ENCODE measurements at regions not wholly inside any gene's neighbourhood (a gene's known extent, or its start where the extent isn't known, plus 50 kb on each side); places are given as distances from the start of the nearest gene placed in this dataset.

GRCh38 chr3:120524171-120524923 is 71.8 kb upstream of the NDUFB4 start:
- TF ChIP-seq CTCF (IDR thresholded peaks at IDR 0.05; ENCODE audit: low read depth, low read length) (no peak), MAX (IDR thresholded peaks at IDR 0.05; ENCODE audit: low read depth, low read length) (no peak), POLR2A (IDR thresholded peaks at IDR 0.05; ENCODE audit: extremely low read depth, insufficient read length) (no peak)
- H3K4me3 ChIP-seq (ENCODE audit: low read depth, low read length) = no peak overlapping the region
- no peak for DNase-seq (ENCODE audit: low read depth)

GRCh38 chr3:120516136-120516535 is 65.3 kb upstream of the FSTL1 start:
- TF ChIP-seq POLR2A (IDR thresholded peaks at IDR 0.05; ENCODE audit: extremely low read depth, insufficient read length) = no peak
- no peak for TF ChIP-seq CTCF (IDR thresholded peaks at IDR 0.05; ENCODE audit: low read depth, low read length)
- no peak for TF ChIP-seq MYC (IDR thresholded peaks at IDR 0.05; ENCODE audit: low read depth, low read length)
- no peak for TF ChIP-seq MAX (IDR thresholded peaks at IDR 0.05; ENCODE audit: low read depth, low read length)
- H3K4me3 ChIP-seq (ENCODE audit: low read depth, low read length) = no peak overlapping the region
- DNase-seq (ENCODE audit: low read depth) = no peak

GRCh38 chr3:120512655-120513054 is 61.9 kb upstream of the FSTL1 start:
- TF ChIP-seq MAX (IDR thresholded peaks at IDR 0.05; ENCODE audit: low read depth, low read length) = no peak
- no peak for TF ChIP-seq MYC (IDR thresholded peaks at IDR 0.05; ENCODE audit: low read depth, low read length)
- no peak for TF ChIP-seq CTCF (IDR thresholded peaks at IDR 0.05; ENCODE audit: low read depth, low read length)
- no peak for TF ChIP-seq POLR2A (IDR thresholded peaks at IDR 0.05; ENCODE audit: extremely low read depth, insufficient read length)
- H3K4me3 ChIP-seq (ENCODE audit: low read depth, low read length) = no peak overlapping the region

GRCh38 chr3:120506828-120507774 is 56.3 kb upstream of the FSTL1 start:
- TF ChIP-seq POLR2A (IDR thresholded peaks at IDR 0.05; ENCODE audit: extremely low read depth, insufficient read length) (no peak), CTCF (IDR thresholded peaks at IDR 0.05; ENCODE audit: low read depth, low read length) (peak; percentile 69)
- H3K4me3 ChIP-seq (ENCODE audit: low read depth, low read length) = no peak overlapping the region
- peak; percentile 44 for DNase-seq (ENCODE audit: low read depth)

More at GRCh38 chr3:120512655-120513054, 61.9 kb upstream of the FSTL1 start:
- no peak for DNase-seq (ENCODE audit: low read depth)

GRCh38 chr3:120506076-120506827 is 55.5 kb upstream of the FSTL1 start:
- no peak for DNase-seq (ENCODE audit: low read depth)
- TF ChIP-seq MAX (IDR thresholded peaks at IDR 0.05; ENCODE audit: low read depth, low read length) (no peak), CTCF (IDR thresholded peaks at IDR 0.05; ENCODE audit: low read depth, low read length) (no peak), MYC (IDR thresholded peaks at IDR 0.05; ENCODE audit: low read depth, low read length) (no peak), POLR2A (IDR thresholded peaks at IDR 0.05; ENCODE audit: extremely low read depth, insufficient read length) (no peak)
- no peak overlapping the region for H3K4me3 ChIP-seq (ENCODE audit: low read depth, low read length)

Measured in NB4 (cell line).